CD14-positive monocyte (primary cell): ENCODE measurements at regions not wholly inside any gene's neighbourhood (a gene's known extent, or its start where the extent isn't known, plus 50 kb on each side); places are given as distances from the start of the nearest gene placed in this dataset.

ENCODE experiments used
- DNase-seq, 3 donors: peaks; one replicate each; pipeline ENCODE4 v3.0.0-alpha.2; 2011 to 2022
- H2AFZ ChIP-seq: 2 replicates; pipeline ENCODE4 v1.6.0; 2012; ENCODE audit warnings: mild to moderate bottlenecking, low read depth, low read length, inconsistent platforms; ENCODE audit not compliant: insufficient read depth, poor library complexity, severe bottlenecking
- H3K27ac ChIP-seq, 2 donors: 1 replicate in 1 of 2; 2 replicates in 1 of 2; pipeline ENCODE4 v1.5.1; 2012 to 2013; ENCODE audit warnings: low read length in 2 of 2, control low read depth in 1 of 2, inconsistent platforms in 1 of 2, low read depth in 1 of 2, mild to moderate bottlenecking in 1 of 2
- H3K27me3 ChIP-seq, 2 donors: one replicate each; pipeline versions ENCODE4 v1.6.0 to v1.6.1; 2011 to 2013; ENCODE audit warnings: low read length in 2 of 2; ENCODE audit not compliant: control insufficient read depth in 2 of 2, insufficient read depth in 2 of 2
- H3K36me3 ChIP-seq, 2 donors: replicated peaks in 1 of 2; 1 replicate in 1 of 2; 2 replicates in 1 of 2; pipeline versions ENCODE4 v1.5.1 to v1.6.1; 2012 to 2013; ENCODE audit warnings: low read length in 2 of 2, control low read depth in 1 of 2, inconsistent platforms in 1 of 2, mild to moderate bottlenecking in 1 of 2; ENCODE audit not compliant: insufficient read depth in 2 of 2, control insufficient read depth in 1 of 2
- H3K4me1 ChIP-seq, 2 donors: 1 replicate in 1 of 2; 2 replicates in 1 of 2; pipeline versions ENCODE4 v1.5.1 to v1.6.1; 2012 to 2013; ENCODE audit warnings: low read length in 2 of 2, control low read depth in 1 of 2, inconsistent platforms in 1 of 2, mild to moderate bottlenecking in 1 of 2, moderate library complexity in 1 of 2; ENCODE audit not compliant: insufficient read depth in 2 of 2, control insufficient read depth in 1 of 2
- H3K4me2 ChIP-seq: replicated peaks from 2 replicates; pipeline ENCODE3; 2012; ENCODE audit warnings: low read length, moderate library complexity, mild to moderate bottlenecking; ENCODE audit not compliant: poor library complexity, severe bottlenecking; ENCODE audit errors: extremely low read depth
- H3K4me3 ChIP-seq, 3 experiments: fragments of 200-600 bp in 1 of 3; sonication (generic) in 1 of 3; replicated peaks in 1 of 3; 1 replicate in 2 of 3; 2 replicates in 1 of 3; pipeline ENCODE4 v1.5.1; 2011 to 2013; ENCODE audit warnings: low read length in 3 of 3, mild to moderate bottlenecking in 3 of 3, control low read depth in 2 of 3, low read depth in 2 of 3, inconsistent platforms in 1 of 3, moderate library complexity in 1 of 3
- H3K79me2 ChIP-seq: 2 replicates; pipeline ENCODE4 v1.6.0; 2012; ENCODE audit warnings: mild to moderate bottlenecking, control low read depth, inconsistent platforms, low read length, moderate library complexity; ENCODE audit not compliant: insufficient read depth
- H3K9ac ChIP-seq: 2 replicates; pipeline ENCODE4 v1.6.0; 2017; ENCODE audit warnings: low read length, mild to moderate bottlenecking; ENCODE audit not compliant: insufficient read depth, poor library complexity, severe bottlenecking
- H3K9me3 ChIP-seq, 2 donors: replicated peaks in 1 of 2; 1 replicate in 1 of 2; 2 replicates in 1 of 2; pipeline versions ENCODE4 v1.5.1 to v1.6.1; 2012 to 2013; ENCODE audit warnings: low read length in 2 of 2, control low read depth in 1 of 2; ENCODE audit not compliant: control insufficient read depth in 1 of 2, insufficient read depth in 1 of 2
- H4K20me1 ChIP-seq: 2 replicates; pipeline ENCODE4 v1.6.0; 2012; ENCODE audit warnings: mild to moderate bottlenecking, low read length, control low read depth, moderate library complexity; ENCODE audit not compliant: insufficient read depth
- H3K27ac Mint-ChIP-seq, 7 donors: one replicate each; pipeline ENCODE4 v1.8.0; 2020; ENCODE audit warnings: mild to moderate bottlenecking in 7 of 7, mixed read lengths in 7 of 7, moderate library complexity in 6 of 7, inconsistent platforms in 2 of 7
- H3K27me3 Mint-ChIP-seq, 3 donors: one replicate each; pipeline ENCODE4 v1.8.0; 2021 to 2022; ENCODE audit warnings: low read depth in 3 of 3, mild to moderate bottlenecking in 3 of 3, mixed read lengths in 3 of 3, moderate library complexity in 3 of 3, inconsistent platforms in 1 of 3
- H3K36me3 Mint-ChIP-seq, 2 donors: one replicate each; pipeline ENCODE4 v1.8.0; 2020; ENCODE audit warnings: mixed read lengths in 2 of 2, inconsistent platforms in 1 of 2, mild to moderate bottlenecking in 1 of 2
- H3K4me1 Mint-ChIP-seq: one replicate; pipeline ENCODE4 v1.8.0; 2020; ENCODE audit warnings: mild to moderate bottlenecking, mixed read lengths
- H3K4me3 Mint-ChIP-seq, 2 donors: one replicate each; pipeline ENCODE4 v1.8.0; 2020; ENCODE audit warnings: mild to moderate bottlenecking in 2 of 2, mixed read lengths in 2 of 2, moderate library complexity in 1 of 2
- H3K9me3 Mint-ChIP-seq, 7 donors: one replicate each; pipeline ENCODE4 v1.8.0; 2020 to 2022; ENCODE audit warnings: mixed read lengths in 7 of 7, mild to moderate bottlenecking in 6 of 7, moderate library complexity in 6 of 7, inconsistent platforms in 2 of 7
- WGBS: methylation state at CpG from one replicate; pipeline ENCODE4 v1.1.5; 2013; ENCODE audit warnings: missing lambda C conversion rate; ENCODE audit not compliant: insufficient coverage; 5-methylcytosine and 5-hydroxymethylcytosine counted together
- intact Hi-C, 2 donors: fragments of 100-400 bp; cut with micrococcal nuclease; formaldehyde crosslinking; loops; one replicate each; pipeline versions ENCODE4 v1.15.0 to v1.15.1; 2023
- TF ChIP-seq, protein P1 (sequence below): fragments of 200-600 bp; IDR thresholded peaks from one replicate; pipeline ENCODE4 v1.8.0; 2022; ENCODE audit warnings: antibody characterized with exemption, mild to moderate bottlenecking

DNA sequence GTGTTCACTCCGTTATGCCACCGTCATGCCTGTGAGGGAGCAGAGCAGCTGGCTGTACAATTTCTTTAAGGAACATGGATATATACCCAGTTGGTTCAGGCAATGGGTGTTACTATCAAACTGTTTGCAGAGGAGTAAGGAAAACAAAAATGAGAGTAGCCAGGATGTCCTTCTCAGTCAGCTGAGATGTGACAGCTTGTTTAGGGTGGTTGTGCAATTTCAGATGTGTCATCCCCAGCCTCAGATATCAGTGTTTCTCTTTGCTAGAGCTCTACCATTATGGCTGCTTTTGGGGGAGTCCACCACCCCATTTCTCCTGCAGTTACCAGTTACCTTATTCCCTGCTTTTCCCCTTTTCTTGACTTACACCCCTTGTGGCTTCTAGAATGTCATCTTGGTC lies 135.2 kb upstream of the SLC24A2 start:
- Histone ChIP-seq H2AFZ (no peak overlapping the region), H3K4me2 (no peak overlapping the region), H3K4me3 (no peak overlapping the region), H4K20me1 (no peaks in the 10 kb centered on the region), H3K27me3 (peaks cover 0 to 2% of the 10 kb centered on the region in 2 donors), H3K9ac (no peak overlapping the region), H3K27ac (no peak overlapping the region), H3K36me3 (no peaks in the 10 kb centered on the region), H3K9me3 (no peaks in the 10 kb centered on the region), H3K4me1 (peaks cover 7 to 8% of the 10 kb centered on the region in 2 donors), H3K79me2 (no peaks in the 10 kb centered on the region)
- intact Hi-C loops: no loop called here
- peak overlapping the region in 1 of 7 donors; percentile 40 for H3K27ac Mint-ChIP-seq
- H3K9me3 Mint-ChIP-seq: no peaks in the 10 kb centered on the region
- peaks cover 21% of the 10 kb centered on the region for H3K4me1 Mint-ChIP-seq
- peak overlapping the region; percentile 45 to 67 for H3K4me3 Mint-ChIP-seq
- DNase-seq: peak; percentile 12 to 57 (median 18)
- H3K36me3 Mint-ChIP-seq: no peaks in the 10 kb centered on the region
- WGBS: 31% methylated on average over 2 of the region's 2 CpGs
- H3K27me3 Mint-ChIP-seq: peaks cover 4 to 9% (median 5%) of the 10 kb centered on the region in 3 donors
- TF ChIP-seq, protein P1, sequence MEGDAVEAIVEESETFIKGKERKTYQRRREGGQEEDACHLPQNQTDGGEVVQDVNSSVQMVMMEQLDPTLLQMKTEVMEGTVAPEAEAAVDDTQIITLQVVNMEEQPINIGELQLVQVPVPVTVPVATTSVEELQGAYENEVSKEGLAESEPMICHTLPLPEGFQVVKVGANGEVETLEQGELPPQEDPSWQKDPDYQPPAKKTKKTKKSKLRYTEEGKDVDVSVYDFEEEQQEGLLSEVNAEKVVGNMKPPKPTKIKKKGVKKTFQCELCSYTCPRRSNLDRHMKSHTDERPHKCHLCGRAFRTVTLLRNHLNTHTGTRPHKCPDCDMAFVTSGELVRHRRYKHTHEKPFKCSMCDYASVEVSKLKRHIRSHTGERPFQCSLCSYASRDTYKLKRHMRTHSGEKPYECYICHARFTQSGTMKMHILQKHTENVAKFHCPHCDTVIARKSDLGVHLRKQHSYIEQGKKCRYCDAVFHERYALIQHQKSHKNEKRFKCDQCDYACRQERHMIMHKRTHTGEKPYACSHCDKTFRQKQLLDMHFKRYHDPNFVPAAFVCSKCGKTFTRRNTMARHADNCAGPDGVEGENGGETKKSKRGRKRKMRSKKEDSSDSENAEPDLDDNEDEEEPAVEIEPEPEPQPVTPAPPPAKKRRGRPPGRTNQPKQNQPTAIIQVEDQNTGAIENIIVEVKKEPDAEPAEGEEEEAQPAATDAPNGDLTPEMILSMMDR: no peak

DNA sequence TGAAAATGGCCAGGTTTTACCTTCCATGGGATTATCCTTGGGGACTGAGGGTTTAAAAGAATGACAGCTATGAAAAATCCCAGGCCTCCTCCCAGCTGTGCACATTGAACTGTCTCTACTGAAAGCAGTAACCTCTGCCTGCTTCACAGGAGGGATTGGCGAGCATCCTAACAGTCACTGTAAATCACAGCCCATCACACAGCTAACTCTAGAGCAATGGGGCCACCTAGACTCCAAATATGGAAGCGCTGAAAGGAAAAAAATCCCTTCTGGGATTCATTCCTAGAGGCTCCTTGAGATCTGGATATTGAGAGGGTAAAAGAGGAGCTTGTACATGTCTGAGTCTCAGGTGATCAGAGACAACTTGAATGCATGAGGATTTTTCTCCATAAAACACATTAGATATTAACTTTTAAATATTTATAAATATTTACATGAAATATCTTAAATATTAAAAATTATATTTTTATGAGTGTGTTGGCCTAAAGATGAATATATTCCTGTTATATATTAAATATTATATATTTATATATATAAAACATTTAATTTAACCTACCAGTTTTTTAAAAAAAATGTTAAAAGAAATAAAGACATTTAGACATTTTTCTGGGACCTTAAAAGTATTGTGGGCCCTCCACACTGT lies 133.8 kb upstream of the SLC24A2 start:
- Mint-ChIP-seq H3K27ac (no peak overlapping the region), H3K9me3 (no peaks in the 10 kb centered on the region), H3K4me1 (peaks cover 18% of the 10 kb centered on the region), H3K27me3 (peaks cover 8 to 9% (median 9%) of the 10 kb centered on the region in 3 donors), H3K36me3 (no peaks in the 10 kb centered on the region), H3K4me3 (no peak overlapping the region)
- intact Hi-C loops: no loop called here
- Histone ChIP-seq H3K27ac (no peak overlapping the region), H4K20me1 (no peaks in the 10 kb centered on the region), H3K4me1 (peaks cover 7 to 8% of the 10 kb centered on the region in 2 donors), H3K36me3 (no peaks in the 10 kb centered on the region), H3K9ac (no peak overlapping the region), H2AFZ (no peak overlapping the region), H3K9me3 (no peaks in the 10 kb centered on the region), H3K79me2 (no peaks in the 10 kb centered on the region), H3K27me3 (peaks cover 0 to 2% of the 10 kb centered on the region in 2 donors), H3K4me3 (no peak overlapping the region), H3K4me2 (no peak overlapping the region)
- DNase-seq: no peak
- no CpG with 5 or more reads among the region's 2 CpGs for WGBS
- TF ChIP-seq, protein P1: no peak
